WERI-Rb-1 (cell line): ENCODE measurements at regions not wholly inside any gene's neighbourhood (a gene's known extent, or its start where the extent isn't known, plus 50 kb on each side); places are given as distances from the start of the nearest gene placed in this dataset.

Source experiments
- DNase-seq: peaks from one replicate; pipeline ENCODE4 v3.0.0-alpha.2; 2020
- H3K27ac ChIP-seq: fragments of 250-450 bp; sonication (Bioruptor Pico); 2 replicates; pipeline ENCODE4 v1.5.1; 2020; ENCODE audit warnings: mild to moderate bottlenecking, moderate library complexity
- H3K27me3 ChIP-seq: fragments of 250-450 bp; sonication (Bioruptor Pico); 2 replicates; pipeline ENCODE4 v1.5.1; 2021; ENCODE audit warnings: mild to moderate bottlenecking, low read depth, moderate library complexity; ENCODE audit not compliant: insufficient read depth, severe bottlenecking
- H3K36me3 ChIP-seq: fragments of 250-450 bp; sonication (Bioruptor Pico); 2 replicates; pipeline ENCODE4 v1.5.1; 2020; ENCODE audit warnings: mild to moderate bottlenecking, moderate library complexity
- H3K4me3 ChIP-seq: 2 replicates; pipeline ENCODE4 v1.5.1; 2011; ENCODE audit warnings: low read depth, mild to moderate bottlenecking, control low read depth, low read length
- H3K9me3 ChIP-seq: fragments of 250-450 bp; sonication (Bioruptor Pico); 2 replicates; pipeline ENCODE4 v1.5.1; 2021; ENCODE audit warnings: mild to moderate bottlenecking, moderate library complexity; ENCODE audit not compliant: severe bottlenecking
- CTCF ChIP-seq: IDR thresholded peaks from 2 replicates; pipeline ENCODE4 v1.5.1; 2011; ENCODE audit warnings: low read depth, mild to moderate bottlenecking, control low read depth, inconsistent platforms, low read length

GRCh38 chr5:90161414-90161813 is 248.1 kb downstream of the CETN3 start:
- Histone ChIP-seq H3K9me3 (no peaks in the 10 kb centered on the region), H3K4me3 (no peak overlapping the region), H3K36me3 (no peaks in the 10 kb centered on the region), H3K27me3 (no peaks in the 10 kb centered on the region), H3K27ac (no peak overlapping the region)
- peak; percentile 41 for TF ChIP-seq CTCF
- DNase-seq = peak; percentile 50

DNA sequence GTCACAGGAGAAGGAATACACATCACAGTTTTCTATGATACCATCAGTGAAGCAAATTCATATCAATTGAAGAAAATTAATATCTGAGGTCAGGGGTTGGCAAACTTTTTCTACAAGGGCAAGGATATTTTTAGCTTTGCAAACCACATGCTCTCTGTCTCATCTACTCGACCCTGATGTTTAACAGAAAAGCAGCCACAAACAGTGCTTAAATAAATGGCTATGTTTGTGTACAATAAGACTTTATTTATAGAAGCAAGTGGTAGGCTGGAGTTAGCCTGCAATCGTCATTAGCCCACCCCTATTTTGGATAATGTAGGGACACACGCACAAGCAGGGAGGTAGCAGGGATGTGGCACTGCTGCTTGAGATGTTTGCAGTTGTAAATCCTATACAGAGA is 251.4 kb downstream of the CETN3 start:
- Histone ChIP-seq H3K36me3 (no peaks in the 10 kb centered on the region), H3K4me3 (no peak overlapping the region), H3K9me3 (no peaks in the 10 kb centered on the region), H3K27ac (no peak overlapping the region), H3K27me3 (no peaks in the 10 kb centered on the region)
- TF ChIP-seq CTCF = no peak
- DNase-seq = no peak

DNA sequence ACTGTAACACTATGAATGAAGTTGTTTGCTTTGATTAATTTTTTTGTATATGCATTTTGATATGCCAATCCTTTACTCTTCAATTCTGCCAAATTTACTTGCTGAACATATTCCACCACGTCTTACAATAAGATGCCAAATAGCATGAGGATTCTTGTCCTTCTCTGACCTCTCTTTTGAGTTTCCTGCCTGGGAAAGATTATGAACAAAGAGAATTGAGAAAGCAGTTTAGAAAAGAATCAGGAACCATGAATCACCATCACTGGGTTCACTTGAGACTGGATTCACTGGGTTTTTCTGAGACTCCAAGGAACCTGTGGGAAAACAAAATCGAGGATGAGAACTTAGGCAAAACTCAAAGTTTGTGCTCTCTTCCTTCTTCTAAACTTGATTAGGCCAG is 256.5 kb downstream of the CETN3 start:
- H3K9me3 ChIP-seq = no peaks in the 10 kb centered on the region
- H3K27me3 ChIP-seq = no peaks in the 10 kb centered on the region
- no peak overlapping the region for H3K27ac ChIP-seq
- no peak for TF ChIP-seq CTCF
- no peak overlapping the region for H3K4me3 ChIP-seq
- H3K36me3 ChIP-seq = no peaks in the 10 kb centered on the region
- DNase-seq = no peak

GRCh38 chr5:90144625-90145327 is 264.8 kb downstream of the CETN3 start:
- DNase-seq = no peak
- no peak overlapping the region for H3K27ac ChIP-seq
- H3K9me3 ChIP-seq = peaks cover 3% of the 10 kb centered on the region

DNA sequence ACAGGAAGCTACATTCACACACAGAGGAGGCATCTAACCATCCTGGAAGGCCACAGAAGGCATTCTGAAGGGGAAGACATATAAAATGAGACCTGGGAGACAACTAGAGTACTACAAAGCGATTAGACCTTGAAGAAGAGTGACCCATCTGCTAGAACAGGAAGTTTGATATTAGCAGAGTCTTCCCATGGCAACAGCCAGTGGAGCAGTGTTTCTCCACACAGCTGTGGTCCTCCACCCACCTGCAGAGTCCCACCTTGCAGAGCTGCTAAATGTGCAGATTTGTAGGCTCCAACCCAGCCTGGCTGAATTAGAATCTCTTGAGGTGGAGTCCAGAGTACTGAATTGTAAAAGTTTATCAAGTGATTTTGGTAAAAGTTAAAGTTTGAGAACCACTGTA is 267.0 kb downstream of the CETN3 start:
- TF ChIP-seq CTCF = no peak
- Histone ChIP-seq H3K4me3 (no peak overlapping the region), H3K9me3 (peaks cover 3% of the 10 kb centered on the region), H3K27ac (no peak overlapping the region), H3K36me3 (no peaks in the 10 kb centered on the region), H3K27me3 (no peaks in the 10 kb centered on the region)
- DNase-seq = no peak

More at GRCh38 chr5:90144625-90145327, 264.8 kb downstream of the CETN3 start:
- Histone ChIP-seq H3K27me3 (no peaks in the 10 kb centered on the region), H3K4me3 (no peak overlapping the region), H3K36me3 (no peaks in the 10 kb centered on the region)
- TF ChIP-seq CTCF = no peak

- Histone ChIP-seq H3K27ac (no peak overlapping the region), H3K36me3 (no peaks in the 10 kb centered on the region), H3K27me3 (no peaks in the 10 kb centered on the region), H3K4me3 (no peak overlapping the region), H3K9me3 (peaks cover 3% of the 10 kb centered on the region)
- TF ChIP-seq CTCF = no peak
- DNase-seq = no peak
These were observed 267.6 kb downstream of the CETN3 start for GRCh38 chr5:90141984-90142383.
